Non-pigmented ciliary epithelial cell (primary cell): ENCODE measurements at regions not wholly inside any gene's neighbourhood (a gene's known extent, or its start where the extent isn't known, plus 50 kb on each side); places are given as distances from the start of the nearest gene placed in this dataset.

Experiments used
- DNase-seq: peaks from one replicate; pipeline ENCODE4 v3.0.0-alpha.2; 2010; ENCODE audit warnings: low read depth

DNA sequence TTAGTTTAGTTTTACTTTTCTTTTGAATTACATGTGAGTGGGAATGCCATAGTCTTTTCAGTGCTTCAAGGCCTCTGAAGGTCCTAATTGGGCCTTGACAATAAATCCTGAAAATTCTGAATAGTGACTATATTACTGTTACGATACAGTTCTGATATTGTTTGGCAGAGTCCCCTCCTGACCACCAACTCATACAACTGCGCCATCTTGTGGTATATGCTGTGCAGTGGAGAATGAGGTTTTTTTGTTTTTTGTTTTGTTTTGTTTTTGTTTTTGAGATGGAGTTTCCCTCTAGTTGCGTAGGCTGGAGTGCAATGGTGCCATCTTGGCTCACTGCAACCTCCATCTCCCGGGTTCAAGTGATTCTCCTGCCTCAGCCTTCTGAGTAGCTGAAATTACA, 56.6 kb upstream of the CHRDL1 start:
- DNase-seq: no peak

DNA sequence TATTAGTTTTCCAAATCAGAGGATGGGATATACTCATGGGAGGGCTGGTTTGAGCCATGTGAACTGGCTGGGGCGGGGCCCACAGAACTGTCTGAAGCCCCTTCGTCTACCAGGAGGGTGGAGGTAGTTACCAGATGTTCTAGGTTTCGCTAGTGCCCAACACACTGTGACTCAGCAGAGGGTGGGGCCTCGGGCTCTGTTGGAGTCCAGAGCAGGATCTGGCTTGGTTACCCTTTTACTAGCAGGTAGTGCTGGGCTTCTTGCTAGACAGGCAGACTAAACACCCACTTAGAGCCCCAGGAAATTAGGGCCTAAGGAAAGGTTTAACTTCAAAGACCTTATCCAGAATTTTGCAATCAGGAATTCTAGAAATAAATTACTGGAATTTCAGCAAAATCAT, 56.2 kb upstream of the CHRDL1 start:
- no peak for DNase-seq

DNA sequence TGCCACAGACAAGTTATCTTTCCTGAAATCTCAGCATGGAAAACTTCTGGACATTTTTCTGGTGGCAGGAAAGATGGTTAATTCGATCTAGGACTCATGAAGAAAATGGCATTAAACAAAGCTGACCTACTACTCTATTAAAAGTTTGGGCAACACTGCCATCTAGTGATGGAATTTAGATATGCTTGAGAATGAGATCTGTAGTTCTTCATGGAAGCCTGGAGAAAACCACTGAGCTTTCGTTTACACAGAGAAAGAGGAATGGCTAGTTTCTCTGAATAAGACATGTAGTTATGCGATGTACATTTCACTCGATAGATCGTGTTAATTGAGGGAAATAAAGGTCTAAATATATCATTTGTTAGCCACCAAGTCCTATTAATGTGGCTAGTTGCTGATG, 51.7 kb upstream of the CHRDL1 start:
- DNase-seq: peak; percentile 24

DNA sequence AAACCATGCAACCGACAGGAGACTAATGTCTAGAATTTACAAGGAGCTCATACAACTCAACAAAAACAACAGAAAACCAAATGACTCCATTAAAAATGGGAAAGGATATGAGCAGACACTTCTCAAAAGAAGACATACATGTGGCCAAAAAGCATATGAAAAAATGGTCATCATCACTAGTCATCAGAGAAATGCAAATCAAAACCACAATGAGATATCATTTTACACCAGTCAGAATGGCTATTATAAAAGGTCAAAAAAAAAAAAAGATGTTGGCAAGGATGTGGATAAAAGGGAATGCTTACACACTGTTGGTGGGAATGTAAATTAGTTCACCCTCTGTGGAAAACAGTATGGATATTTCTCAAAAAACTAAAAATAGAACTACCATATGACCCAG, 50.5 kb upstream of the CHRDL1 start:
- no peak for DNase-seq
